ENCODE measurements at regions not wholly inside any gene's neighbourhood (a gene's known extent, or its start where the extent isn't known, plus 50 kb on each side); places are given as distances from the start of the nearest gene placed in this dataset.

- Histone ChIP-seq H3K4me1 (replicated peaks; ENCODE audit: insufficient read depth) (no peaks in the 10 kb centered on the region), H3K27me3 (ENCODE audit: insufficient read depth, low read depth) (no peaks in the 10 kb centered on the region), H3K36me3 (ENCODE audit: low read depth) (no peaks in the 10 kb centered on the region), H4K20me1 (ENCODE audit: insufficient read depth) (no peaks in the 10 kb centered on the region), H3K27ac (no peak overlapping the region), H3K79me2 (ENCODE audit: low read depth) (0 out of 2 replicates have a peak, but pooled peaks cover 2% of the 10 kb centered on the region), H2AFZ (no peak overlapping the region), H3K9me2 (ENCODE audit: insufficient read depth) (no peaks in the 10 kb centered on the region), H3K4me2 (no peak overlapping the region), H3K9me3 (ENCODE audit: insufficient read depth, low read depth) (no peaks in the 10 kb centered on the region), H3F3A (ENCODE audit: insufficient read depth, low read depth) (no peaks in the 10 kb centered on the region), H3K4me3 (no peak overlapping the region)
- ChIA-PET POLR2A (ENCODE audit: unreplicated experiment) (no interaction called here), CTCF (no interaction called here)
- TF ChIP-seq, protein P1, sequence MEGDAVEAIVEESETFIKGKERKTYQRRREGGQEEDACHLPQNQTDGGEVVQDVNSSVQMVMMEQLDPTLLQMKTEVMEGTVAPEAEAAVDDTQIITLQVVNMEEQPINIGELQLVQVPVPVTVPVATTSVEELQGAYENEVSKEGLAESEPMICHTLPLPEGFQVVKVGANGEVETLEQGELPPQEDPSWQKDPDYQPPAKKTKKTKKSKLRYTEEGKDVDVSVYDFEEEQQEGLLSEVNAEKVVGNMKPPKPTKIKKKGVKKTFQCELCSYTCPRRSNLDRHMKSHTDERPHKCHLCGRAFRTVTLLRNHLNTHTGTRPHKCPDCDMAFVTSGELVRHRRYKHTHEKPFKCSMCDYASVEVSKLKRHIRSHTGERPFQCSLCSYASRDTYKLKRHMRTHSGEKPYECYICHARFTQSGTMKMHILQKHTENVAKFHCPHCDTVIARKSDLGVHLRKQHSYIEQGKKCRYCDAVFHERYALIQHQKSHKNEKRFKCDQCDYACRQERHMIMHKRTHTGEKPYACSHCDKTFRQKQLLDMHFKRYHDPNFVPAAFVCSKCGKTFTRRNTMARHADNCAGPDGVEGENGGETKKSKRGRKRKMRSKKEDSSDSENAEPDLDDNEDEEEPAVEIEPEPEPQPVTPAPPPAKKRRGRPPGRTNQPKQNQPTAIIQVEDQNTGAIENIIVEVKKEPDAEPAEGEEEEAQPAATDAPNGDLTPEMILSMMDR (conservative IDR thresholded peaks at IDR 0.05), result no peak
- no peak for TF ChIP-seq EZH2 (IDR thresholded peaks at IDR 0.05; ENCODE audit: low read depth)
- intact Hi-C loops (cut with micrococcal nuclease; ENCODE audit: unreplicated experiment), result no loop called here
- DNase-seq, result no peak
- no TSS peak for BruUV-seq (replicated peaks)
Observed at GRCh38 chr17:77484111-77484510, 343.3 kb downstream of the SEC14L1 start.

DNA sequence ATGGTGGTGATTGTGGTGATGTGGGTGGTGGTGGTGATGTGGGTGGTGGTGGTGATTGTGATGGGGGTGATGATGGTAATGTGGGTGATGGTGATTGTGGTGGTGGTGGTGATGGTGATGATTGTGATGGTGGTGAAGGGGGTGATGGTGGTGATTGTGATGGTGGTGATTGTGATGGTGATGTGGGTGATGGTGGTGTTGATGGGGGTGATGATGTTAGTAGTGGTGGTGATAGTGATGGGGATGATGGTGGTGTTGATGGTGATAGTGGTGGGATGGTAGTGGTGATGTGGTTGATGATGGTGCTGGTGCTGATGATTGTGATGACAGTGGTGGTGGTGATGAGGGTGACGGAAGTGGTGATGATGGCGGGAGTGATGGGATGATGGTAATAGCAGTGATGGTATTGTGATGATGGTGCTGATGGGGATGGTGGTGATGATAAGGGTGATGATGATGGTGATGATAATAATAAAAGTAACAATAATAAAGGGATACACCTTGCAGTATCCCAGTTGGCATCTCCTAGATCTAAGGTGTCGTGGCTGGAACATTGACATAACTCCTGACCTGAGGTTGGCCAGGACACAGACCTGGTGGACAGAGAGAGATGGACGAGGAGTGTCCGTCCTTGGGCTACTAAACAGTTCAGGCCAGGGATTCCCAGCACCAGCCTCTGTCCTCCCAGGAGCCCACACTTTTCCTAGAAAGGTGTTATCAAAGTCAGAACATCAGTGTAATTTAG, 344.5 kb downstream of the SEC14L1 start:
- H3K79me2 ChIP-seq (ENCODE audit: low read depth), result no peaks in the 10 kb centered on the region
- BruUV-seq (replicated peaks), result no TSS peak

DNA sequence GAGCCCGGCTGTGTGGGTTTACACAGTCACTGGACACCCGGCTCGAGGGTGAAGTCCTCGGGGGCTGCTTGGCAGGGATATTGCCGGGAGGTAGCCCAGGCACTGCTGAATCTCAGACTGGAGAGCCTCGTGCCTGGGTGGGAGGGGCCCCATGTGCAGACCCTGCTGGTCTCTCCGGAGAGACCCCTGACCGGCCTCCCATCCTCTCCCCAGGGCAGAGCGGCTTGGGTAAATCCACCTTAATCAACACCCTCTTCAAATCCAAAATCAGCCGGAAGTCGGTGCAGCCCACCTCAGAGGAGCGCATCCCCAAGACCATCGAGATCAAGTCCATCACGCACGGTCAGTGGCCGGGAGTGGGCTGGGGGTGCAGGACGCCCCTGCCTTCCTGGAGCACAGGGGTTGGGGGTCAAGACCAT, 346.5 kb downstream of the SEC14L1 start:
- intact Hi-C loops (cut with micrococcal nuclease; ENCODE audit: unreplicated experiment), result loop anchor here (5.0 kb wide), 1 partner anchor 405 kb away; no protein-coding TSS in a partner anchor
- Histone ChIP-seq H3K79me2 (ENCODE audit: low read depth) (no peaks in the 10 kb centered on the region), H3K4me3 (no peak overlapping the region), H3K27ac (no peak overlapping the region), H3K4me2 (no peak overlapping the region), H3K4me1 (replicated peaks; ENCODE audit: insufficient read depth) (no peaks in the 10 kb centered on the region), H3K27me3 (ENCODE audit: insufficient read depth, low read depth) (no peaks in the 10 kb centered on the region), H3F3A (ENCODE audit: insufficient read depth, low read depth) (no peaks in the 10 kb centered on the region), H3K9me3 (ENCODE audit: insufficient read depth, low read depth) (no peaks in the 10 kb centered on the region), H2AFZ (no peak overlapping the region), H4K20me1 (ENCODE audit: insufficient read depth) (no peaks in the 10 kb centered on the region), H3K36me3 (ENCODE audit: low read depth) (no peaks in the 10 kb centered on the region), H3K9me2 (ENCODE audit: insufficient read depth) (no peaks in the 10 kb centered on the region)
- BruUV-seq (replicated peaks), result no TSS peak
- no peak for DNase-seq
- TF ChIP-seq, protein P1 (conservative IDR thresholded peaks at IDR 0.05), result no peak
- no peak for TF ChIP-seq EZH2 (IDR thresholded peaks at IDR 0.05; ENCODE audit: low read depth)
- CTCF ChIA-PET, result no interaction called here
- POLR2A ChIA-PET (ENCODE audit: unreplicated experiment), result no interaction called here

More for the DNA sequence above, 344.5 kb downstream of the SEC14L1 start:
- Histone ChIP-seq H2AFZ (no peak overlapping the region), H3K9me3 (ENCODE audit: insufficient read depth, low read depth) (no peaks in the 10 kb centered on the region), H3K27ac (no peak overlapping the region), H4K20me1 (ENCODE audit: insufficient read depth) (no peaks in the 10 kb centered on the region), H3K4me1 (replicated peaks; ENCODE audit: insufficient read depth) (no peaks in the 10 kb centered on the region), H3K4me2 (no peak overlapping the region), H3F3A (ENCODE audit: insufficient read depth, low read depth) (no peaks in the 10 kb centered on the region), H3K9me2 (ENCODE audit: insufficient read depth) (no peaks in the 10 kb centered on the region), H3K36me3 (ENCODE audit: low read depth) (no peaks in the 10 kb centered on the region), H3K27me3 (ENCODE audit: insufficient read depth, low read depth) (no peaks in the 10 kb centered on the region), H3K4me3 (no peak overlapping the region)
- DNase-seq, result no peak
- CTCF ChIA-PET, result no interaction called here
- POLR2A ChIA-PET (ENCODE audit: unreplicated experiment), result no interaction called here
- intact Hi-C loops (cut with micrococcal nuclease; ENCODE audit: unreplicated experiment), result loop anchor here (5.0 kb wide), 1 partner anchor 403 kb away; no protein-coding TSS in a partner anchor
- TF ChIP-seq, protein P1 (conservative IDR thresholded peaks at IDR 0.05), result no peak
- no peak for TF ChIP-seq EZH2 (IDR thresholded peaks at IDR 0.05; ENCODE audit: low read depth)
